HEK293 (cell line): ENCODE measurements at regions not wholly inside any gene's neighbourhood (a gene's known extent, or its start where the extent isn't known, plus 50 kb on each side); places are given as distances from the start of the nearest gene placed in this dataset.

ENCODE experiments used
- EGR2 ChIP-seq: fragments of 450-650 bp; formaldehyde crosslinking; IDR thresholded peaks from 2 replicates; pipeline ENCODE4 v1.5.1; 2016; ENCODE audit warnings: low read depth, missing biosample characterization, missing genetic modification characterization
- HOXD13 ChIP-seq: sonication (generic); formaldehyde crosslinking; IDR thresholded peaks from 2 replicates; pipeline ENCODE4 v1.8.0; 2022; ENCODE audit warnings: missing genetic modification reagents, borderline replicate concordance
- KLF1 ChIP-seq: fragments of 450-650 bp; formaldehyde crosslinking; IDR thresholded peaks from 2 replicates; pipeline ENCODE4 v1.5.1; 2016; ENCODE audit warnings: missing biosample characterization, missing genetic modification characterization
- OSR2 ChIP-seq: fragments of 450-650 bp; formaldehyde crosslinking; IDR thresholded peaks from 2 replicates; pipeline ENCODE4 v1.5.1; 2016; ENCODE audit warnings: missing biosample characterization, missing genetic modification characterization
- OVOL3 ChIP-seq: fragments of 450-650 bp; formaldehyde crosslinking; IDR thresholded peaks from 2 replicates; pipeline ENCODE4 v1.5.1; 2016; ENCODE audit warnings: missing biosample characterization, missing genetic modification characterization
- PRDM10 ChIP-seq: fragments of 450-650 bp; formaldehyde crosslinking; IDR thresholded peaks from 2 replicates; pipeline ENCODE4 v1.5.1; 2016; ENCODE audit warnings: missing biosample characterization, missing genetic modification characterization
- REST ChIP-seq: fragments of 450-650 bp; formaldehyde crosslinking; IDR thresholded peaks from 2 replicates; pipeline ENCODE4 v1.5.1; 2016; ENCODE audit warnings: missing biosample characterization, missing genetic modification characterization
- SP3 ChIP-seq: fragments of 450-650 bp; formaldehyde crosslinking; IDR thresholded peaks from 2 replicates; pipeline ENCODE4 v1.5.1; 2016; ENCODE audit warnings: missing biosample characterization, missing genetic modification characterization
- TCF7L2 ChIP-seq: IDR thresholded peaks from 2 replicates; pipeline ENCODE4 v1.6.1; 2011; ENCODE audit warnings: low read depth, mild to moderate bottlenecking, inconsistent platforms, low read length, moderate library complexity, borderline replicate concordance
- YY1 ChIP-seq: fragments of 450-650 bp; formaldehyde crosslinking; IDR thresholded peaks from 2 replicates; pipeline ENCODE4 v1.5.1; 2018; ENCODE audit warnings: missing biosample characterization, missing genetic modification characterization
- ZBTB10 ChIP-seq: fragments of 450-650 bp; formaldehyde crosslinking; IDR thresholded peaks from 2 replicates; pipeline ENCODE4 v1.5.1; 2016; ENCODE audit warnings: missing biosample characterization, missing genetic modification characterization
- ZBTB11 ChIP-seq: fragments of 450-650 bp; formaldehyde crosslinking; conservative IDR thresholded peaks from 2 replicates; pipeline ENCODE4 v1.5.1; 2016; ENCODE audit warnings: low read depth, missing biosample characterization, missing genetic modification characterization
- ZBTB20 ChIP-seq: fragments of 450-650 bp; formaldehyde crosslinking; IDR thresholded peaks from 2 replicates; pipeline ENCODE4 v1.5.1; 2016; ENCODE audit warnings: missing biosample characterization, missing genetic modification characterization
- ZBTB7A ChIP-seq: fragments of 450-650 bp; formaldehyde crosslinking; IDR thresholded peaks from 2 replicates; pipeline ENCODE4 v1.5.1; 2016; ENCODE audit warnings: low read depth, missing biosample characterization, missing genetic modification characterization
- ZNF121 ChIP-seq: fragments of 450-650 bp; formaldehyde crosslinking; IDR thresholded peaks from 2 replicates; pipeline ENCODE4 v1.5.1; 2016; ENCODE audit warnings: missing biosample characterization, missing genetic modification characterization
- ZNF221 ChIP-seq: fragments of 450-650 bp; formaldehyde crosslinking; IDR thresholded peaks from 2 replicates; pipeline ENCODE4 v1.5.1; 2017; ENCODE audit warnings: missing biosample characterization, missing genetic modification characterization, borderline replicate concordance
- ZNF341 ChIP-seq: fragments of 450-650 bp; formaldehyde crosslinking; IDR thresholded peaks from 2 replicates; pipeline ENCODE4; 2016; ENCODE audit warnings: low read depth, missing biosample characterization, missing genetic modification characterization
- ZNF362 ChIP-seq: fragments of 450-650 bp; formaldehyde crosslinking; IDR thresholded peaks from 2 replicates; pipeline ENCODE4 v1.5.1; 2016; ENCODE audit warnings: missing biosample characterization, missing genetic modification characterization
- ZNF426 ChIP-seq: fragments of 450-650 bp; formaldehyde crosslinking; IDR thresholded peaks from 2 replicates; pipeline ENCODE4 v1.5.1; 2017; ENCODE audit warnings: missing biosample characterization, missing genetic modification characterization, mild to moderate bottlenecking, inconsistent platforms, moderate library complexity
- ZNF510 ChIP-seq: fragments of 450-650 bp; formaldehyde crosslinking; IDR thresholded peaks from 2 replicates; pipeline ENCODE4 v1.5.1; 2018; ENCODE audit warnings: mild to moderate bottlenecking, missing genetic modification characterization, missing biosample characterization; ENCODE audit not compliant: insufficient replicate concordance
- ZNF654 ChIP-seq: fragments of 450-650 bp; formaldehyde crosslinking; IDR thresholded peaks from 2 replicates; pipeline ENCODE4 v1.5.1; 2016; ENCODE audit warnings: low read depth, missing biosample characterization, missing genetic modification characterization
- ZNF692 ChIP-seq: fragments of 450-650 bp; formaldehyde crosslinking; IDR thresholded peaks from 2 replicates; pipeline ENCODE4 v1.5.1; 2016; ENCODE audit warnings: missing biosample characterization, missing genetic modification characterization
- ZNF707 ChIP-seq: fragments of 450-650 bp; formaldehyde crosslinking; IDR thresholded peaks from 2 replicates; pipeline ENCODE4 v1.5.1; 2016; ENCODE audit warnings: missing biosample characterization, missing genetic modification characterization
- ZNF785 ChIP-seq: fragments of 450-650 bp; formaldehyde crosslinking; IDR thresholded peaks from 2 replicates; pipeline ENCODE4 v1.5.1; 2016; ENCODE audit warnings: missing biosample characterization, missing genetic modification characterization

GRCh38 chr9:96139592-96140295 lies 162.2 kb downstream of the HSD17B3 start (continued):
- TF ChIP-seq REST (no peak), PRDM10 (tag by site-specific recombination) (peak; percentile 41), ZNF362 (no peak), SP3 (tag by site-specific recombination) (no peak), ZBTB10 (tag by site-specific recombination) (no peak), KLF1 (tag by site-specific recombination) (no peak), ZNF785 (tag by site-specific recombination) (no peak), YY1 (tag by site-specific recombination) (no peak), HOXD13 (CRISPR knock-in tag) (no peak), ZBTB11 (tag by site-specific recombination) (no peak), ZNF221 (tag by site-specific recombination) (no peak), ZNF707 (tag by site-specific recombination) (no peak), TCF7L2 (no peak), ZNF121 (no peak), OVOL3 (tag by site-specific recombination) (no peak), ZBTB20 (tag by site-specific recombination) (peak; percentile 88), ZNF692 (tag by site-specific recombination) (no peak), OSR2 (no peak), ZNF341 (no peak), ZNF426 (tag by site-specific recombination) (no peak), ZNF654 (no peak), ZNF510 (no peak), EGR2 (peak; percentile 86), ZBTB7A (no peak)
